ENCODE measurements at regions not wholly inside any gene's neighbourhood (a gene's known extent, or its start where the extent isn't known, plus 50 kb on each side); places are given as distances from the start of the nearest gene placed in this dataset.

GRCh38 chr6:23412770-23413169 lies 713.2 kb upstream of the NRSN1 start:
- no peak for TF ChIP-seq CTCF (conservative IDR thresholded peaks at IDR 0.05; ENCODE audit: low read length)
- H3K4me3 ChIP-seq (ENCODE audit: low read length): no peak overlapping the region
- no peak for DNase-seq (ENCODE audit: low read depth)

GRCh38 chr6:23413327-23414050 lies 712.5 kb upstream of the NRSN1 start:
- TF ChIP-seq CTCF (conservative IDR thresholded peaks at IDR 0.05; ENCODE audit: low read length): no peak
- peak; percentile 33 for DNase-seq (ENCODE audit: low read depth)
- no peak overlapping the region for H3K4me3 ChIP-seq (ENCODE audit: low read length)

DNA sequence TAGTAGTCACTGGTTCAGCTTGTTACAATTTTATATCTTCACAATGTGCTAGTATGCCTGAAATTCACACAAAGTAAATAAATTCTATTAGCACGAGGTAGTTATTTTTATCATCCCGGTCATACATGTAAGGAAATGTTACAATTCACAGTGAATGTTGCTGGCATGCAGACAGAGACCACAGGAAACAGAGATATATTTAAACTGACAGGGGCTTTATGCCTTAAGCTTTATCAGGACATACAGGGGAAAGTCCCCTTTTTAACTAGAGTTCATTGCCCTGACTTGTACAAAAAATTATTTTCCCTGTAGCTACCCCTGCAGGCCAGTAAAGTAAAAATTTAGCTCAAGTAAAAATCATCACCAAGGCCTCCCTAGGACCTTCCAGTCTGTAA lies 712.0 kb upstream of the NRSN1 start:
- peak; percentile 38 for DNase-seq (ENCODE audit: low read depth)
- peak; percentile 42 for TF ChIP-seq CTCF (conservative IDR thresholded peaks at IDR 0.05; ENCODE audit: low read length)
- no peak overlapping the region for H3K4me3 ChIP-seq (ENCODE audit: low read length)

GRCh38 chr6:23414922-23415321 lies 711.1 kb upstream of the NRSN1 start:
- H3K4me3 ChIP-seq (ENCODE audit: low read length): no peak overlapping the region
- no peak for DNase-seq (ENCODE audit: low read depth)
- TF ChIP-seq CTCF (conservative IDR thresholded peaks at IDR 0.05; ENCODE audit: low read length): no peak

DNA sequence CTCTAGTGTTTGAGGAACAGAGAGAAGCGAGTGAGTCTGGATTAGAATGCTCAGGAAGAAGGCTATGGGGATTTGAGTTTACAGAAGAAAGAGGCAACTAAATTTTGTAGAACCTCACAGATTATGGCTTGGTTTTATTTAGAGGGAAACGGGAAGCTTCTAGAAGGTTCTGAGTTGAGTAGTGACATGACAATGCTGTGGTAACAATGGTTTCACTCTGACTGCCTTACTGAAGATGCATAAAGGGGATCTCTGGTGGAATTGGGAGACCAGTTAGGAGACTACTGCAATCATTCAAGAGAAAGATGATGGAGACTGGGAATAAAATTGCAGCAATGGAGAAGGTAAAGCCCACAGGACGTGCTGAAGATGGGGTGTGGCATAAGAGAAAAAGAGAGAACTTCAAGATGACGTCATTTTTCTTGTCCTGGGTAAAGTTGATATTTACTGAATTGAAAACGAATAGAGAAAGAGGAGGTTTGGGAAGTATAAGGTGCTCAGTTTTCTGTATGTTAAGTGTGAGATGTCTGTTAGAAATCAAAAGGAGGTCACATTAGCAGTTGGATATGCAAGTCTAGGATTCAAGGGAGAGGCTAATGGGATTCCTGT lies 710.1 kb upstream of the NRSN1 start:
- no peak for TF ChIP-seq CTCF (conservative IDR thresholded peaks at IDR 0.05; ENCODE audit: low read length)
- H3K4me3 ChIP-seq (ENCODE audit: low read length): no peak overlapping the region
- no peak for DNase-seq (ENCODE audit: low read depth)

DNA sequence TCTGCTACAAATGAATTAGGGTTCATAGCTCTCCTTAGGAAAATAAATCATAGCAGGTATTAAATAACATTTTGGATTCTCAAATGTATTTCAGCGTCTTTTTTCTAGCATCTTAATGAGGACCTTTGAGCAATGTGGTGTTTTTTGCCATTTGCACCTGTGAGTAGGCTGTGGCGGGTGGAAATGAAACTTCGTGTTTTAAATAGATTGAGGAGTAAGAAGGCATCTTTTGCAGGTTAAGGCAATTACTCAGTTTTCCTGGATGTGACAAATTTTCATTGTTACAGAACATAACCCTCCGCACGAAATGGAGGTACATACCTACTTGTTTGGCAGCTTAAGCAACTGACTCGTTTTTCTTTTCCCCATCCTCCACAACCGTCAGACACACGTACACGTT lies 708.9 kb upstream of the NRSN1 start:
- TF ChIP-seq CTCF (conservative IDR thresholded peaks at IDR 0.05; ENCODE audit: low read length): no peak
- no peak overlapping the region for H3K4me3 ChIP-seq (ENCODE audit: low read length)
- DNase-seq (ENCODE audit: low read depth): no peak

- no peak for DNase-seq (ENCODE audit: low read depth)
- H3K4me3 ChIP-seq (ENCODE audit: low read length): no peak overlapping the region
These were observed 707.9 kb upstream of the NRSN1 start for GRCh38 chr6:23418095-23418494.

More at GRCh38 chr6:23418095-23418494, 707.9 kb upstream of the NRSN1 start:
- no peak for TF ChIP-seq CTCF (conservative IDR thresholded peaks at IDR 0.05; ENCODE audit: low read length)
